HCT116 (cell line): ENCODE measurements at regions not wholly inside any gene's neighbourhood (a gene's known extent, or its start where the extent isn't known, plus 50 kb on each side); places are given as distances from the start of the nearest gene placed in this dataset.

Source experiments
- ATAC-seq: fragments of 200-7000 bp; cut with Tn5 transposase; 2 replicates; pipeline ENCODE4 v1.9.1; 2020; ENCODE audit warnings: mild to moderate bottlenecking, moderate library complexity
- BruUV-seq: library from RNA; stranded (reverse); fragments of 400-500 nt; replicated peaks from 2 replicates; lab custom pipeline; 2021; lab: Mats Ljungman, UMichigan
- CTCF ChIA-PET: fragments of 300-600 bp; sonication (Branson Sonifier 250); formaldehyde crosslinking; loops from one replicate; lab custom pipeline; 2021; ENCODE audit warnings: antibody characterized with exemption; lab: Charles Lee
- POLR2A ChIA-PET: fragments of 300-600, 350-600 bp; sonication (Branson Sonifier 250); formaldehyde crosslinking; loops from one replicate; lab custom pipeline; 2021; ENCODE audit warnings: antibody characterized with exemption; lab: Charles Lee
- RAD21 ChIA-PET, 2 experiments: fragments of 300-600 bp; sonication (Branson Sonifier 250); formaldehyde crosslinking; loops; one replicate each; lab custom pipeline; 2023; ENCODE audit warnings: low total read pairs in 2 of 2; ENCODE audit not compliant: uncharacterized antibody in 2 of 2, unreplicated experiment in 2 of 2, low non-redundant PET in 1 of 2; lab: Charles Lee
- DNase-seq: peaks from one replicate; pipeline ENCODE4 v3.0.0-alpha.2; 2010; ENCODE audit warnings: low read depth, low spot score
- H2AFZ ChIP-seq: fragments of 200-600 bp; shearing (Covaris generic), sonication (generic); 2 replicates; pipeline ENCODE4 v1.6.1; 2017; ENCODE audit warnings: low read depth, mixed run types, mixed read lengths, antibody characterized with exemption, low read length; ENCODE audit not compliant: poor library complexity, severe bottlenecking
- H3K27ac ChIP-seq: 2 replicates; pipeline ENCODE4 v1.5.1; 2012; ENCODE audit warnings: low read depth, low read length
- H3K27me3 ChIP-seq: fragments of 200-600 bp; sonication (generic); 2 replicates; pipeline ENCODE4 v1.6.1; 2016; ENCODE audit warnings: mixed run types, low read length, mixed read lengths; ENCODE audit not compliant: insufficient read depth
- H3K36me3 ChIP-seq, 2 experiments: fragments of 200-500 bp in 1 of 2; fragments of 200-600 bp in 1 of 2; sonication (Bioruptor generic) in 1 of 2; sonication (generic) in 1 of 2; 2 replicates each; pipeline versions ENCODE4 v1.5.1 to v1.6.1; 2014 to 2016; ENCODE audit warnings: low read length in 2 of 2, inconsistent platforms in 1 of 2, mixed read lengths in 1 of 2, mixed run types in 1 of 2; ENCODE audit not compliant: insufficient read depth in 2 of 2, control insufficient read depth in 1 of 2
- H3K4me1 ChIP-seq, 2 experiments: fragments of 200-600 bp in 1 of 2; sonication (generic) in 1 of 2; 2 replicates each; pipeline versions ENCODE4 v1.5.1 to v1.6.1; 2012 to 2017; ENCODE audit warnings: low read length in 2 of 2, inconsistent platforms in 1 of 2, mild to moderate bottlenecking in 1 of 2, mixed read lengths in 1 of 2, mixed run types in 1 of 2, moderate library complexity in 1 of 2; ENCODE audit not compliant: insufficient read depth in 2 of 2, control insufficient read depth in 1 of 2
- H3K4me2 ChIP-seq: fragments of 200-600 bp; sonication (generic); 2 replicates; pipeline ENCODE4 v1.6.1; 2017; ENCODE audit warnings: mixed run types, low read length, mixed read lengths
- H3K4me3 ChIP-seq, 2 experiments: fragments of 200-600 bp in 1 of 2; sonication (generic) in 1 of 2; replicated peaks in 1 of 2; 2 replicates each; pipeline ENCODE4 v1.5.1; 2011 to 2016; ENCODE audit warnings: low read length in 2 of 2, control low read depth in 1 of 2, low read depth in 1 of 2, mild to moderate bottlenecking in 1 of 2, mixed read lengths in 1 of 2, mixed run types in 1 of 2
- H3K79me2 ChIP-seq: fragments of 200-600 bp; sonication (generic); 2 replicates; pipeline ENCODE4 v1.6.1; 2017; ENCODE audit warnings: mild to moderate bottlenecking, mixed run types, low read length, moderate library complexity, mixed read lengths; ENCODE audit not compliant: insufficient read depth
- H3K9ac ChIP-seq: fragments of 200-600 bp; sonication (generic); 2 replicates; pipeline ENCODE4 v1.6.1; 2016; ENCODE audit warnings: low read length, mixed read lengths
- H3K9me2 ChIP-seq: fragments of 200-600 bp; sonication (generic), shearing (Covaris generic); 2 replicates; pipeline ENCODE4 v1.6.1; 2017; ENCODE audit warnings: mixed run types, mild to moderate bottlenecking, moderate library complexity; ENCODE audit not compliant: insufficient read depth
- H3K9me3 ChIP-seq, 2 experiments: fragments of 200-500 bp in 1 of 2; fragments of 200-600 bp in 1 of 2; sonication (Bioruptor generic) in 1 of 2; sonication (generic) in 1 of 2; 2 replicates each; pipeline ENCODE4 v1.6.1; 2014 to 2017; ENCODE audit warnings: low read length in 2 of 2, mixed read lengths in 2 of 2, inconsistent platforms in 1 of 2, low read depth in 1 of 2, mild to moderate bottlenecking in 1 of 2, mixed run types in 1 of 2, moderate library complexity in 1 of 2; ENCODE audit not compliant: control insufficient read depth in 1 of 2, insufficient read depth in 1 of 2
- H4K20me1 ChIP-seq: fragments of 200-600 bp; sonication (generic), shearing (Covaris generic); 2 replicates; pipeline ENCODE4 v1.6.1; 2017; ENCODE audit warnings: mixed run types, mild to moderate bottlenecking, moderate library complexity; ENCODE audit not compliant: insufficient read depth
- CBX3 ChIP-seq: IDR thresholded peaks from 2 replicates; pipeline ENCODE4 v1.6.1; 2012; ENCODE audit warnings: low read depth
- CEBPB ChIP-seq: IDR thresholded peaks from 2 replicates; pipeline ENCODE4 v1.6.1; 2012; ENCODE audit warnings: low read depth
- CTCF ChIP-seq, 3 experiments: fragments of 200-600 bp in 1 of 3; sonication (generic) in 1 of 3; IDR thresholded peaks in 2 of 3; conservative IDR thresholded peaks in 1 of 3; 2 replicates each; pipeline ENCODE4 v1.5.1; 2012 to 2017; ENCODE audit warnings: low read depth in 2 of 3, low read length in 2 of 3, antibody characterized with exemption in 1 of 3, borderline replicate concordance in 1 of 3, control low read depth in 1 of 3, mild to moderate bottlenecking in 1 of 3, mixed read lengths in 1 of 3, mixed run types in 1 of 3, moderate library complexity in 1 of 3; ENCODE audit not compliant: insufficient read depth in 1 of 3
- EGR1 ChIP-seq: IDR thresholded peaks from 2 replicates; pipeline ENCODE4 v1.6.1; 2012; ENCODE audit warnings: low read depth
- EZH2 ChIP-seq: fragments of 200-600 bp; sonication (generic); IDR thresholded peaks from 2 replicates; pipeline ENCODE4 v1.6.1; 2017; ENCODE audit warnings: antibody characterized with exemption, mixed run types
- EZH2phosphoT487 ChIP-seq: fragments of 200-600 bp; IDR thresholded peaks from 2 replicates; pipeline ENCODE4 v1.6.1; 2018; ENCODE audit warnings: antibody characterized with exemption, borderline replicate concordance
- FOSL1 ChIP-seq: IDR thresholded peaks from 2 replicates; pipeline ENCODE4 v1.6.1; 2012; ENCODE audit warnings: low read depth
- JUND ChIP-seq: IDR thresholded peaks from 2 replicates; pipeline ENCODE4 v1.6.1; 2012
- MAX ChIP-seq: IDR thresholded peaks from 2 replicates; pipeline ENCODE4 v1.6.1; 2012
- POLR2AphosphoS5 ChIP-seq: IDR thresholded peaks from 2 replicates; pipeline ENCODE4 v1.6.1; 2011; ENCODE audit warnings: mild to moderate bottlenecking, low read depth, low read length, moderate library complexity
- RAD21 ChIP-seq: IDR thresholded peaks from 2 replicates; pipeline ENCODE4 v1.6.1; 2012; ENCODE audit warnings: low read depth, mild to moderate bottlenecking
- REST ChIP-seq: IDR thresholded peaks from 2 replicates; pipeline ENCODE4 v1.6.1; 2012; ENCODE audit warnings: low read depth
- SIN3A ChIP-seq: IDR thresholded peaks from 2 replicates; pipeline ENCODE4 v1.6.1; 2012; ENCODE audit warnings: low read depth
- SRF ChIP-seq: IDR thresholded peaks from 2 replicates; pipeline ENCODE4 v1.6.1; 2012; ENCODE audit warnings: low read depth
- YY1 ChIP-seq: IDR thresholded peaks from 2 replicates; pipeline ENCODE4 v1.6.1; 2011; ENCODE audit warnings: low read length, low read depth, moderate library complexity, mild to moderate bottlenecking; ENCODE audit not compliant: insufficient replicate concordance; ENCODE audit errors: extremely low read depth
- ZFX ChIP-seq: fragments of 450-650 bp; IDR thresholded peaks from 2 replicates; pipeline ENCODE4 v1.6.1; 2017
- ZNF274 ChIP-seq: fragments of 200-500 bp; sonication (Bioruptor generic); IDR thresholded peaks from 2 replicates; pipeline ENCODE4 v1.6.1; 2014; ENCODE audit warnings: mild to moderate bottlenecking, low read depth, low read length, inconsistent platforms
- intact Hi-C: fragments of 100-400 bp; cut with micrococcal nuclease; formaldehyde crosslinking; loops from 2 replicates; pipeline ENCODE4 v1.10.0; 2022

GRCh38 chr4:114389070-114389685 is 209.4 kb upstream of the UGT8 start:
- RAD21 ChIA-PET = interaction anchor here in 1 of 2 experiments (1.6 kb wide), 1 partner anchor 267 kb away, joined by 4 read pairs; no protein-coding TSS in a partner anchor
- DNase-seq (no peak), ATAC-seq (no peak)
- Histone ChIP-seq H3K4me2 (no peak overlapping the region), H3K4me1 (peaks cover 0 to 3% of the 10 kb centered on the region in 2 experiments; a peak in 2 of 4 replicates), H4K20me1 (no peaks in the 10 kb centered on the region), H3K36me3 (no peaks in the 10 kb centered on the region), H3K9ac (no peak overlapping the region), H2AFZ (no peak overlapping the region), H3K9me2 (no peaks in the 10 kb centered on the region), H3K27ac (no peak overlapping the region), H3K79me2 (no peaks in the 10 kb centered on the region), H3K4me3 (no peak overlapping the region), H3K27me3 (no peaks in the 10 kb centered on the region), H3K9me3 (no peaks in the 10 kb centered on the region)
- intact Hi-C loops = loop anchor here (5.0 to 10.0 kb wide), 3 partner anchors 703 to 1624 kb away; no protein-coding TSS in a partner anchor
- POLR2A ChIA-PET = no interaction called here
- no TSS peak for BruUV-seq
- TF ChIP-seq SIN3A = no peak
- no peak for TF ChIP-seq ZFX
- TF ChIP-seq EZH2phosphoT487 = no peak
- no peak for TF ChIP-seq ZNF274
- no peak for TF ChIP-seq POLR2AphosphoS5
- no peak for TF ChIP-seq EZH2
- TF ChIP-seq EGR1 = no peak
- TF ChIP-seq RAD21 = no peak
- no peak for TF ChIP-seq CBX3
- TF ChIP-seq MAX = no peak
- no peak for TF ChIP-seq CTCF (IDR thresholded peaks at IDR 0.05 in 2 of 3, conservative IDR thresholded peaks at IDR 0.05 in 1 of 3; ENCODE audit: borderline replicate concordance in 1 of 3, insufficient read depth in 1 of 3, low read depth in 2 of 3, low read length in 2 of 3)
- TF ChIP-seq JUND = no peak
- no peak for TF ChIP-seq YY1
- no peak for TF ChIP-seq FOSL1
- no peak for TF ChIP-seq REST
- no peak for TF ChIP-seq SRF
- no peak for TF ChIP-seq CEBPB
- CTCF ChIA-PET = interaction anchor here (0.7 to 2.8 kb wide), 2 partner anchors 270 to 306 kb away, joined by 3 to 21 read pairs; no protein-coding TSS in a partner anchor
